Naive B cell (primary cell): ENCODE measurements at regions not wholly inside any gene's neighbourhood (a gene's known extent, or its start where the extent isn't known, plus 50 kb on each side); places are given as distances from the start of the nearest gene placed in this dataset.

Experiments
- ATAC-seq, 2 donors: fragments of 150-1000 bp; cut with Tn5 transposase; 2 replicates each; pipeline ENCODE4 v1.10.0; 2021; ENCODE audit warnings: low read depth in 2 of 2, mild to moderate bottlenecking in 2 of 2, moderate library complexity in 2 of 2
- DNase-seq: peaks from one replicate; pipeline ENCODE4 v3.0.0; 2022
- H3K27ac Mint-ChIP-seq, 6 donors: one replicate each; pipeline ENCODE4 v1.8.0; 2020 to 2022; ENCODE audit warnings: mild to moderate bottlenecking in 6 of 6, mixed read lengths in 6 of 6, moderate library complexity in 5 of 6, inconsistent platforms in 2 of 6
- H3K27me3 Mint-ChIP-seq, 3 donors: one replicate each; pipeline ENCODE4 v1.8.0; 2021 to 2022; ENCODE audit warnings: mixed read lengths in 3 of 3, mild to moderate bottlenecking in 1 of 3
- H3K36me3 Mint-ChIP-seq, 2 donors: one replicate each; pipeline ENCODE4 v1.8.0; 2020 to 2022; ENCODE audit warnings: mixed read lengths in 2 of 2, inconsistent platforms in 1 of 2, mild to moderate bottlenecking in 1 of 2
- H3K4me1 Mint-ChIP-seq, 3 donors: one replicate each; pipeline ENCODE4 v1.8.0; 2020 to 2022; ENCODE audit warnings: mixed read lengths in 3 of 3, inconsistent platforms in 1 of 3, mild to moderate bottlenecking in 1 of 3, moderate library complexity in 1 of 3
- H3K4me3 Mint-ChIP-seq, 8 donors: one replicate each; pipeline ENCODE4 v1.8.0; 2020 to 2022; ENCODE audit warnings: mild to moderate bottlenecking in 8 of 8, mixed read lengths in 8 of 8, moderate library complexity in 8 of 8, inconsistent platforms in 2 of 8
- H3K9me3 Mint-ChIP-seq, 7 donors: one replicate each; pipeline ENCODE4 v1.8.0; 2020 to 2022; ENCODE audit warnings: mixed read lengths in 7 of 7, mild to moderate bottlenecking in 5 of 7, inconsistent platforms in 2 of 7, moderate library complexity in 1 of 7

DNA sequence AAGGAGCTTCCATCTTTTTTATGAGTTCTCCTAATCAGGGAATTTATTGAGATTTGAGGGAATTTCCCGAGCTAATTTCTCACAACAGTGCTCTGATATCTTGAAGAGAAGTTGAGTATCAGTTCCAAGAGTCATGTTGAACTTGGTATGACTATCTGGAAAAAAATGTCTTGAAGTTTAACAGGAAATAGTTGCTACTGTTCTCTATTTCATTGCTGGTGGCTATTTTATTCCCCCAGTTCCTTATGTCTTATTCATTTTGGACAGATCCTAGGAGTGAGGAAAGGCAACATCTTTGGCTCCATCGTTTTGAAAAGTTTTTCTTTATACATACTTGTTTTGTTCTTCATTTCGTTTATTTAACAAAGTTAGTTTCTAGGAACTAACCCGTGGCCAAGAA lies 307.8 kb upstream of the AGTR1 start:
- Mint-ChIP-seq H3K4me3 (no peak overlapping the region), H3K36me3 (no peaks in the 10 kb centered on the region)
- no peak for DNase-seq

DNA sequence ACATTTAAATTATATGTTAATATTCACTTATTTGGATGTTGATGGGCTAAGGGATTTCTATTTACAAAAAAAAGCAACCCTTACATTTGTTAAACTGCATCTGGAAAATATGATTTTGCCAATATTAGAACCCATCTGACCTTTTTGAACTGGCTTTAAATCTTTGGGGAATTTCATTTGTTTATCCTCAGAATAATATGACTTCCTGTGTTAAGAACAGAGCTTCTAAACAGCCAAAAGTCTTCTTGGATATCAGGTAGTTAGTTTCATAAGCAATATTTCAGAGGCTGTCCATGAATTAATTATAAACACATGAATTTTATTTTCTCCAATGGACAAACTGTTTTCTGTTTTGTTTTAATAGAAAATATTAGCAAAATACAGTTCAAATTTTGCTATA lies 301.9 kb upstream of the AGTR1 start:
- no peaks in the 10 kb centered on the region for H3K27me3 Mint-ChIP-seq
- H3K27ac Mint-ChIP-seq = no peak overlapping the region
- H3K9me3 Mint-ChIP-seq = peaks cover 0 to 15% (median 2%) of the 10 kb centered on the region in 7 donors
- no peaks in the 10 kb centered on the region for H3K36me3 Mint-ChIP-seq
- ATAC-seq (no peak), DNase-seq (no peak)
- H3K4me3 Mint-ChIP-seq = no peak overlapping the region
- H3K4me1 Mint-ChIP-seq = no peaks in the 10 kb centered on the region

More for the DNA sequence above, 307.8 kb upstream of the AGTR1 start:
- H3K27me3 Mint-ChIP-seq = no peaks in the 10 kb centered on the region
- H3K9me3 Mint-ChIP-seq = peaks cover 0 to 9% (median 3%) of the 10 kb centered on the region in 7 donors
- H3K27ac Mint-ChIP-seq = no peak overlapping the region
- ATAC-seq = no peak
- H3K4me1 Mint-ChIP-seq = no peaks in the 10 kb centered on the region

GRCh38 chr3:148400754-148401153 lies 296.9 kb upstream of the AGTR1 start:
- no peak for DNase-seq
- Mint-ChIP-seq H3K27ac (no peak overlapping the region), H3K4me1 (no peaks in the 10 kb centered on the region), H3K27me3 (no peaks in the 10 kb centered on the region), H3K4me3 (no peak overlapping the region), H3K36me3 (no peaks in the 10 kb centered on the region), H3K9me3 (peaks cover 0 to 15% (median 0%) of the 10 kb centered on the region in 7 donors)
- no peak for ATAC-seq

GRCh38 chr3:148408667-148409066 lies 289.0 kb upstream of the AGTR1 start:
- no peak for ATAC-seq

DNA sequence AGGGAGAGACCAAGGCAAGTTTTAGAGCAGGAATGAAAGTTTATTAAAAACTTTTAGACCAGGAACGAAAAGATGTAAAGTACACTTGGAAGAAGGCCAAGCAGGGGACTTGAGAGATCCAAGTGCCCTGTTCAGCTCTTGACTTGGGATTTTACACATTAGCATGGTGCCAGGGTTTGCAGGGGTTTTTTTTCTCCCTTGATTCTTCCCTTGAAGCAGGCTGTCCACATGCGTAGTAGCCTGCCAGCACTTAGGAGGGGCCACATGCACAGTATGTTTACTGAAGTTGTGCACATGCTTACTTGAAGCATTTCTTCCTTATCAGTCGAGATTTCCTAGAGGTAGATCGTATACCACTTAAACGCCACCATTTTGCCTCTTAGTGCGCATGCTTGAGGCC lies 277.5 kb upstream of the AGTR1 start:
- no peaks in the 10 kb centered on the region for H3K36me3 Mint-ChIP-seq
- no peak overlapping the region for H3K4me3 Mint-ChIP-seq

More at GRCh38 chr3:148408667-148409066, 289.0 kb upstream of the AGTR1 start:
- no peaks in the 10 kb centered on the region for H3K4me1 Mint-ChIP-seq
- peaks cover 11 to 25% (median 13%) of the 10 kb centered on the region in 7 donors for H3K9me3 Mint-ChIP-seq
- H3K4me3 Mint-ChIP-seq = peak overlapping the region in 1 of 8 donors; percentile 16
- H3K36me3 Mint-ChIP-seq = no peaks in the 10 kb centered on the region
- no peaks in the 10 kb centered on the region for H3K27me3 Mint-ChIP-seq
- no peak overlapping the region for H3K27ac Mint-ChIP-seq
- DNase-seq = no peak

DNA sequence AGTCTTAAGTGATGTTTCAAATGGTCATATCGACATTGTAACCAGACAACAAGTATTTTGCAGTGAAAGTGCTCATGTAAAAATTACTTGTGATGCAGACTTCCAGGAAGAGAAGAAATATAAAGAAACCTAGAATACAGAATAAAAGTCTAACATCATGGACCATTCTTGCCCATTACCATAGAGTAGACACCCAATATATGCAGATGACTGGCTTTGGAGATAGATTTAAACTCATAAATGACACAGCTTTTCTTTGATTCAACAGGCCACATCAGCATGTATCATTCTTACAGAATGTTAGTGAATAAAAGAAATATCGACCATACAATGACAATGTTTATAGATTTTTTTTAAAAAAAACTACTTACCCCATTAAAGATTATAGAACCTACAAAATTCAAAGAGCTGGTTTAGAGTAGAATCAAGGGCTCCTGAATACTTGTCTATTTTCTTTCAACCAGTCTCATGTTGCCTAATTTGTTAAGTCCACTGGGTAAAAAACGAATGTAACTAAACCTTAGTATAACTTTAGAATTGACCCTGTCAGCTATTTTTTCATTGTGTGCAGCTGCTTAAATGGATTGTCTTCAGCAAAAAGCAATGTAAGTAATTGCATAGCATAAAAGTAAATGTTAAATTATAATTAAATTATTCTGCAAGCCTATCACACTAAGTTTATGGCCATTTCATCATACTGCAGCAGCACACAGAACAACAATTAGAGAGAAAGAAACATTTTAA lies 268.7 kb upstream of the AGTR1 start:
- Mint-ChIP-seq H3K4me3 (no peak overlapping the region), H3K27me3 (no peaks in the 10 kb centered on the region), H3K27ac (no peak overlapping the region), H3K9me3 (peaks cover 0 to 6% (median 0%) of the 10 kb centered on the region in 7 donors), H3K36me3 (no peaks in the 10 kb centered on the region), H3K4me1 (no peaks in the 10 kb centered on the region)
- ATAC-seq (no peak), DNase-seq (no peak)

More for the DNA sequence above, 277.5 kb upstream of the AGTR1 start:
- H3K27me3 Mint-ChIP-seq = no peaks in the 10 kb centered on the region
- ATAC-seq (no peak), DNase-seq (no peak)
- H3K9me3 Mint-ChIP-seq = peaks cover 0 to 4% (median under 1%) of the 10 kb centered on the region in 7 donors
- peak overlapping the region in 1 of 6 donors; percentile 10 for H3K27ac Mint-ChIP-seq
- H3K4me1 Mint-ChIP-seq = no peaks in the 10 kb centered on the region

- H3K4me3 Mint-ChIP-seq = no peak overlapping the region
- H3K27me3 Mint-ChIP-seq = no peaks in the 10 kb centered on the region
- H3K27ac Mint-ChIP-seq = no peak overlapping the region
- no peak for ATAC-seq
- DNase-seq = no peak
- no peaks in the 10 kb centered on the region for H3K36me3 Mint-ChIP-seq
- H3K9me3 Mint-ChIP-seq = peaks cover 0 to 11% (median 2%) of the 10 kb centered on the region in 7 donors
- H3K4me1 Mint-ChIP-seq = no peaks in the 10 kb centered on the region
These were observed 264.0 kb upstream of the AGTR1 start for GRCh38 chr3:148433665-148434064.

DNA sequence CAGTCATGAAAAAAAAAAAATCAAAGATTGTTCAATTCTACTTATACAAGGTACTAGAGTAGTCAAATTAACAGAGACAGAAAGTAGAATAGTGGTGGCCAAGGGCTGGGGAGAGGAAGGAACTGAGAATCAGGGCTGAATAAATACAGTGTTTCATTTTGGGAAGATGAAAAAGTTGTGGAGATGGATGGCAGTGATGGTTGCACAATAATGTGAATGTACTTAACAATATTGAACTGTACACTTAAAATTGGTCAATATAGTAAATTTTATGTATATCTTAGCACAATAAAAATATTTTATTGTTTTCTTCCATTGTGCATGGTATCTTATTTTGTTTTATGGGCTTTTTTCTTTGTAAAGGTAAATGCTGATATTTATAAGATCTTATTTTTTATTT lies 262.2 kb upstream of the AGTR1 start:
- Mint-ChIP-seq H3K27ac (no peak overlapping the region), H3K9me3 (peaks cover 0 to 11% (median 2%) of the 10 kb centered on the region in 7 donors), H3K4me3 (no peak overlapping the region), H3K36me3 (no peaks in the 10 kb centered on the region), H3K27me3 (no peaks in the 10 kb centered on the region), H3K4me1 (no peaks in the 10 kb centered on the region)
- ATAC-seq (no peak), DNase-seq (no peak)

GRCh38 chr3:148439254-148439822 lies 258.4 kb upstream of the AGTR1 start:
- no peaks in the 10 kb centered on the region for H3K4me1 Mint-ChIP-seq
- ATAC-seq (no peak), DNase-seq (no peak)
- no peak overlapping the region for H3K27ac Mint-ChIP-seq
- no peaks in the 10 kb centered on the region for H3K36me3 Mint-ChIP-seq
- H3K4me3 Mint-ChIP-seq = no peak overlapping the region
- peaks cover 0 to 3% (median 2%) of the 10 kb centered on the region in 7 donors for H3K9me3 Mint-ChIP-seq
- no peaks in the 10 kb centered on the region for H3K27me3 Mint-ChIP-seq

DNA sequence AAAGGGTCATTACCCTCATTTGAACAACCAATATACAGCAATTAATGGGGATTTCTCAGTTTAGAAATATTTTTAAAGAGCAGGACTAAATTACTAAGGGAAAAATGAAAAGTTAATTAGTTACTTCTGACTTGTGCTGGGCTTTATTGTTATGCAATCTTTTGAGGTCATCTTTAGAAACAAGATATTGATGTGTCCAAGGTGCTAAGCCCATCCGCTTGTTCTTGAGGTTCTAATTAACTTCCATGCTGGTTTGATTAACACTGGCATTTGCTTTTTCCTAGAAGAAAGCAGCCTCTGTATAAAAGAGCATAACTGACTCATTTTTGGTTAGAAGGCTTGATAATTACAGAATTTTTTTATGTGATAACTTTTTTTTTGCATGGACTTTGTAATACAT lies 256.5 kb upstream of the AGTR1 start:
- Mint-ChIP-seq H3K4me1 (no peaks in the 10 kb centered on the region), H3K9me3 (peaks cover 0 to 2% (median 0%) of the 10 kb centered on the region in 7 donors), H3K4me3 (no peak overlapping the region), H3K27me3 (no peaks in the 10 kb centered on the region), H3K36me3 (no peaks in the 10 kb centered on the region), H3K27ac (no peak overlapping the region)
- ATAC-seq (no peak), DNase-seq (no peak)

DNA sequence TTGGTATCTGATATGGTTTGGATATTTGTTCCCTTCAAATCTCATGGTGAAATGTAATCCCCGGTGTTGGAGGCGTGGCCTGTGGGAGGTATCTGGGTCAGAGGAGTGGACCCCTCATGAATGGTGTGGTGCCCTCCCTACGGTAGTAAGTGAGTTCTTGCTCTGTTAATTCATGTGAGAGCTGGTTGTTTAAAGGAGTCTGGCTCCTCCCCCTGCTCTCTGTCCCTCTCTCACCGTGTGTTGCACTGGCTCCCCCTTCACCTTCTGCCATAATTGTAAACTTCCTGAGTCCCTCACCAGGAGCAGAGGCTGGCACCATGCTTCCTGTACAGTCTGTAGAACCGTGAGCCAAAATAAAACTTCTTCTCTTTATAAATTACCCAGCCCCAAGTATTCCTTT lies 246.9 kb upstream of the AGTR1 start:
- H3K9me3 Mint-ChIP-seq = no peaks in the 10 kb centered on the region
- H3K27me3 Mint-ChIP-seq = peaks cover 0 to 3% (median 0%) of the 10 kb centered on the region in 3 donors
- H3K27ac Mint-ChIP-seq = no peak overlapping the region
- H3K4me3 Mint-ChIP-seq = no peak overlapping the region
- ATAC-seq (no peak), DNase-seq (no peak)
- H3K4me1 Mint-ChIP-seq = no peaks in the 10 kb centered on the region
- H3K36me3 Mint-ChIP-seq = no peaks in the 10 kb centered on the region

- Mint-ChIP-seq H3K4me3 (no peak overlapping the region), H3K27ac (no peak overlapping the region), H3K4me1 (no peaks in the 10 kb centered on the region), H3K9me3 (no peaks in the 10 kb centered on the region), H3K36me3 (no peaks in the 10 kb centered on the region), H3K27me3 (peaks cover 0 to 3% (median 0%) of the 10 kb centered on the region in 3 donors)
- ATAC-seq = no peak
- DNase-seq = no peak
These were observed 245.7 kb upstream of the AGTR1 start for GRCh38 chr3:148451969-148452368.

- ATAC-seq = no peak
- Mint-ChIP-seq H3K4me3 (no peak overlapping the region), H3K9me3 (no peaks in the 10 kb centered on the region), H3K27ac (no peak overlapping the region), H3K36me3 (no peaks in the 10 kb centered on the region), H3K27me3 (no peaks in the 10 kb centered on the region), H3K4me1 (no peaks in the 10 kb centered on the region)
- DNase-seq = no peak
These were observed 243.9 kb upstream of the AGTR1 start for GRCh38 chr3:148453781-148454191.

DNA sequence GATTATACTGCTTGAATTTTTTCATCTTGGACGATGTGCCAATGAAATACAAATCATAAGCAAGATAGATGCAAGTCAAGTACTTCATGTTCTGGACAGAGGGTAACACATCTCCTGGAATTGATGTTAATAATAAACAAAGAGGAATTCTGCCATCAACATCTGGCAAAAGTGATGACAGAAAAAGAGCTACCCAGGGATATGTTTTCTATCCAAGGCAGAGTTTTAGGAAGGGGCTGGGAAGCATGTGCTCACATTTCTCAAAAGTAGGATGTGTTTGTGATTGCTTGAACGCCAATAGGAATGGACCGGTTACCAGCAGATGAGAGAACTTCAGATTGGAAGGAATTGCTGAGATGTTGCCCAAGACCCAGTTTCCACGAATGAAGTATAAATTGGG lies 242.6 kb upstream of the AGTR1 start:
- H3K9me3 Mint-ChIP-seq = no peaks in the 10 kb centered on the region
- H3K4me3 Mint-ChIP-seq = no peak overlapping the region
- ATAC-seq = no peak
- no peaks in the 10 kb centered on the region for H3K36me3 Mint-ChIP-seq
- no peaks in the 10 kb centered on the region for H3K4me1 Mint-ChIP-seq
- H3K27me3 Mint-ChIP-seq = no peaks in the 10 kb centered on the region
- peak overlapping the region in 1 of 6 donors; percentile 6 for H3K27ac Mint-ChIP-seq
- DNase-seq = no peak
